VCaP (cell line): ENCODE measurements at regions not wholly inside any gene's neighbourhood (a gene's known extent, or its start where the extent isn't known, plus 50 kb on each side); places are given as distances from the start of the nearest gene placed in this dataset.
A peak's percentile ranks its signal among the peaks of the same experiment; 100 is the strongest.
"Not testable (repeated sequence)": the region's sequence is repeated elsewhere in the genome, so short reads cannot be mapped to it uniquely, and the experiment has no call there.

Experiments used
- H3K27ac ChIP-seq: fragments of 450-650 bp; 2 replicates; pipeline ENCODE4 v1.5.1; 2017
- CTCF ChIP-seq: fragments of 450-650 bp; conservative IDR thresholded peaks from 2 replicates; pipeline ENCODE4 v1.5.1; 2017; ENCODE audit warnings: mild to moderate bottlenecking, moderate library complexity

- H3K27ac ChIP-seq: peak overlapping the region; percentile 70
- TF ChIP-seq CTCF: no peak; the same call in 1 of the 2 replicates
These were observed 81.8 kb upstream of the RBPJ start for GRCh38 chr4:26238778-26239679.

- peak overlapping the region; percentile 70 for H3K27ac ChIP-seq
- TF ChIP-seq CTCF: no peak; the same call in 1 of the 2 replicates
These were observed 81.0 kb upstream of the RBPJ start for GRCh38 chr4:26239801-26240200.

- H3K27ac ChIP-seq: no peak overlapping the region
- TF ChIP-seq CTCF: no peak
These were observed 79.6 kb upstream of the RBPJ start for GRCh38 chr4:26241179-26241578.

GRCh38 chr4:26242451-26242850, 78.4 kb upstream of the RBPJ start:
- no peak overlapping the region for H3K27ac ChIP-seq

GRCh38 chr4:26244138-26244537, 76.7 kb upstream of the RBPJ start:
- H3K27ac ChIP-seq: not testable (repeated sequence)

More at GRCh38 chr4:26242451-26242850, 78.4 kb upstream of the RBPJ start:
- TF ChIP-seq CTCF: no peak

- TF ChIP-seq CTCF: no peak
- H3K27ac ChIP-seq: no peak overlapping the region
These were observed 72.2 kb upstream of the RBPJ start for GRCh38 chr4:26248647-26249046.

GRCh38 chr4:26252349-26253025, 68.3 kb upstream of the RBPJ start:
- H3K27ac ChIP-seq: no peak overlapping the region
- no peak for TF ChIP-seq CTCF

GRCh38 chr4:26253968-26254367, 66.8 kb upstream of the RBPJ start:
- no peak overlapping the region for H3K27ac ChIP-seq
- TF ChIP-seq CTCF: no peak
